ENCODE measurements at regions not wholly inside any gene's neighbourhood (a gene's known extent, or its start where the extent isn't known, plus 50 kb on each side); places are given as distances from the start of the nearest gene placed in this dataset.

DNA sequence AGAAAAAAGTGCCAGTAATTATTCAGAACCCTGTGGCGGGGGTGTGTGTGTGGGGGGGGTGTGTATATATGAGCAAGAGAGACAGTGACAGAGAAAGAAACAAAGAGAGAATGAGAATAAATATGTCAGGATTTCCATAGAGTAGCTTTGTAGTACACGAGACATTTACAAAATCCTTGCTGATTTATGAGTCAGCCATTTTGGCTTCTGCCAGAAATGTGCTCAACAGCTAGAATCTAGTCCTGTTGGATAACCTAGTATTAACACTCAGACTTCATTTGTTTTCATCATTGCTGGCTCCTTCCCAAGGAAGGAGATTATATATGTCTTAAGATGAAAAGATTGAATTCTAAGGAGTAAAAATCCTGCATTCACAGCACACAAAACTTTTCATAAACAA, 140.5 kb upstream of the HNRNPA3 start:
- TF ChIP-seq HES2 (IDR thresholded peaks at IDR 0.05) (no peak), ZFP36 (IDR thresholded peaks at IDR 0.05; ENCODE audit: borderline replicate concordance, partially characterized antibody) (no peak), REST (IDR thresholded peaks at IDR 0.05) (no peak)

Data from A549 (cell line).